Right atrium auricular region (tissue), 2 donors: ENCODE measurements at regions not wholly inside any gene's neighbourhood (a gene's known extent, or its start where the extent isn't known, plus 50 kb on each side); places are given as distances from the start of the nearest gene placed in this dataset.

ENCODE experiments used
- DNase-seq: peaks from one replicate; pipeline ENCODE4 v3.0.0-alpha.2; 2019; ENCODE audit warnings: low spot score
- H3K27ac ChIP-seq, 2 donors: fragments of 200-600 bp; sonication (generic); 1 replicate in 1 of 2; 2 replicates in 1 of 2; pipeline ENCODE4 v1.5.1; 2016 to 2019
- H3K27me3 ChIP-seq, 2 donors: fragments of 200-600 bp; sonication (generic); one replicate each; pipeline versions ENCODE4 v1.5.1 to v1.6.0; 2017 to 2019
- H3K36me3 ChIP-seq: fragments of 200-600 bp; sonication (generic); one replicate; pipeline ENCODE4 v1.5.1; 2016
- H3K4me1 ChIP-seq, 2 donors: fragments of 200-600 bp; sonication (generic); one replicate each; pipeline versions ENCODE4 v1.5.1 to v1.6.0; 2017 to 2019
- H3K4me3 ChIP-seq, 2 donors: fragments of 200-600 bp; sonication (generic); 1 replicate in 1 of 2; 2 replicates in 1 of 2; pipeline ENCODE4 v1.5.1; 2017 to 2019; ENCODE audit warnings: mild to moderate bottlenecking in 1 of 2, moderate library complexity in 1 of 2
- H3K9me3 ChIP-seq, 2 donors: fragments of 200-600 bp; sonication (generic); one replicate each; pipeline ENCODE4 v1.5.1; 2019
- CTCF ChIP-seq, 2 donors: fragments of 200-600 bp; sonication (generic); IDR thresholded peaks; one replicate each; pipeline ENCODE4 v1.5.1; 2019; ENCODE audit warnings: antibody characterized with exemption in 2 of 2

DNA sequence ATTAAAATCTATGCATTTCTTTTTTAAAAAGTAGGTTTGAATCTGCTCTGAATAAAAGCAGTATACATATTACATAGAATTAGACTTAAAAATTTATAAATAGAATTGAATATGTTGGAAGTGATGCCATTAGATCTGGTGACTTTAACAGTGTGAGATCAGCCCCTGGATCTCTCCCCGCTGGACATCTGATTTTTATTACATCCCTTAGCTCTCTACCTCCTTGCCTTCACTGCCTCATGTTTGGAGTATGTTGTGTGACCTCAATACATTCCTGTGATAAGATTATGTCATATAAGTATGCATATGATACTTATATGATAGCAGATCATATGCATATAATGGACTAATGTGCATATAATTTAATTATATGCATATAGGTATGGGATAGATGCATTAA, 643.4 kb upstream of the NR2F2 start:
- Histone ChIP-seq H3K27ac (no peak overlapping the region), H3K9me3 (no peaks in the 10 kb centered on the region), H3K4me1 (no peaks in the 10 kb centered on the region), H3K36me3 (no peaks in the 10 kb centered on the region), H3K27me3 (no peaks in the 10 kb centered on the region), H3K4me3 (no peak overlapping the region)
- no peak for DNase-seq
- no peak for TF ChIP-seq CTCF (IDR thresholded peaks at IDR 0.05)

GRCh38 chr15:95687686-95688085, 642.8 kb upstream of the NR2F2 start:
- Histone ChIP-seq H3K4me1 (no peaks in the 10 kb centered on the region), H3K27ac (no peak overlapping the region), H3K4me3 (no peak overlapping the region), H3K36me3 (no peaks in the 10 kb centered on the region), H3K9me3 (no peaks in the 10 kb centered on the region), H3K27me3 (no peaks in the 10 kb centered on the region)
- TF ChIP-seq CTCF (IDR thresholded peaks at IDR 0.05), result no peak
- no peak for DNase-seq

GRCh38 chr15:95690631-95691340, 639.7 kb upstream of the NR2F2 start:
- H3K4me1 ChIP-seq, result no peaks in the 10 kb centered on the region
- H3K9me3 ChIP-seq, result peaks cover 0 to 24% of the 10 kb centered on the region in 2 donors
- no peak for DNase-seq
- no peaks in the 10 kb centered on the region for H3K27me3 ChIP-seq
- no peak overlapping the region for H3K27ac ChIP-seq
- no peak overlapping the region for H3K4me3 ChIP-seq
- H3K36me3 ChIP-seq, result no peaks in the 10 kb centered on the region
- no peak for TF ChIP-seq CTCF (IDR thresholded peaks at IDR 0.05)

DNA sequence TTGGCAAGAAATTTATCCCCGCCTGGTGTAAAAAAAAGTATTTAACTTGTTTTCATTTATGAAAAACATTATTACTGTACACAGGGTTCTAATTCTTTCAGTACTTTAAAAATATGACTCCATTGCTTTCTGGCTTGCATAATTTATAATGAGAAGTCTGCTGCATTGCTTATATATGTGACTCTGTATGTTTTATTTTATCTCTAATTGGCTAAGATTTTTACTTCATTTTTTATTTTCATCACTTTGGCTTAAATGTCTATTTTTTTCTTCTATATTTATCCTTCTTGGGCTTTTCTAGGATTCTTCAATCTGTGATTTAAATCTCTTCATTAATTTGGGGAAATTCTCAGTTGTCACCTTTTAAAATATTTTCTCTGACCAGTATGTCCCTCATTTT, 636.6 kb upstream of the NR2F2 start:
- no peak for TF ChIP-seq CTCF (IDR thresholded peaks at IDR 0.05)
- Histone ChIP-seq H3K4me1 (no peaks in the 10 kb centered on the region), H3K36me3 (no peaks in the 10 kb centered on the region), H3K27ac (no peak overlapping the region), H3K9me3 (peaks cover 0 to 24% of the 10 kb centered on the region in 2 donors), H3K27me3 (no peaks in the 10 kb centered on the region), H3K4me3 (no peak overlapping the region)
- DNase-seq, result no peak

DNA sequence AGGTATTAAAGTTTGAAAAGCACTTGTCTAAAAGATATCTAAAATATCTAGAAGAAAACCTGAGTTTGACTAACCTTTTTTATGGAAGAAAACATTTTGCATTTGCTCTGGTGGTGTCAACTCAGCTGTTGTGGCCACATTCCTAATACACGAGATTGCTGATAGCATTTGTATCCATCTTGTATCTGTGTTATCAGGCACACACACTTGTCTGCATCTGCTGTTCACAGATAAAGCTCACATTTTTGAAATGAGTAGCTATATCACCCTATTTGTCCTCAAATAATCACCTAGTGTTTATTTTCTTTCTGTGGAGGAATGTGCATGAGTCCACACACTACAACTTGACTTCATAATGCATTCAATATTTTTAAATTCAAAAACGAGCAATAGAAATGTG, 632.3 kb upstream of the NR2F2 start:
- no peak for DNase-seq
- TF ChIP-seq CTCF (IDR thresholded peaks at IDR 0.05), result no peak
- Histone ChIP-seq H3K27me3 (no peaks in the 10 kb centered on the region), H3K4me1 (no peaks in the 10 kb centered on the region), H3K27ac (no peak overlapping the region), H3K4me3 (no peak overlapping the region), H3K36me3 (no peaks in the 10 kb centered on the region), H3K9me3 (peaks cover 6 to 44% of the 10 kb centered on the region in 2 donors)

DNA sequence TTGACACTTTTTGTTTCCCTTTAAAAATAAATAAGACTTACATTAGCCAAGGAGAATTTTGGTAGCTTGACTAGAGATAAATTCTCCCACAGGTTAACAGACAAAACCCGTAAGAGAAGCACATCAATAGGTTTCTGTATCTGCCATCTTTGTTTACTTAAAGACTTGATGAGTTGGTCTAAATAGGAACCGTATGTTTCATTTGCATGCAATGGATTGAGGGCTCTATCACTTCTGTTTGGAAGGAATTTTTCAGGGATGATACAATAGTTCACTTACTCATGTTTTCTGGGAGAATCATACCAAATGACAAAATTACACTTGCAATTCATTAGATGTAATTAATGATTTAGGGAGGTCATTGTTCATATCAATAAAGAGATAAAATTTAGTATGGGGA, 631.5 kb upstream of the NR2F2 start:
- Histone ChIP-seq H3K36me3 (no peaks in the 10 kb centered on the region), H3K4me3 (no peak overlapping the region), H3K27me3 (no peaks in the 10 kb centered on the region), H3K4me1 (no peaks in the 10 kb centered on the region), H3K27ac (no peak overlapping the region), H3K9me3 (peaks cover 6 to 36% of the 10 kb centered on the region in 2 donors)
- no peak for DNase-seq
- TF ChIP-seq CTCF (IDR thresholded peaks at IDR 0.05), result no peak
